ENCODE measurements at regions not wholly inside any gene's neighbourhood (a gene's known extent, or its start where the extent isn't known, plus 50 kb on each side); places are given as distances from the start of the nearest gene placed in this dataset.

- TF ChIP-seq CTCF (optimal IDR thresholded peaks at IDR 0.05 in 1 of 3, IDR thresholded peaks at IDR 0.05 in 1 of 3, conservative IDR thresholded peaks at IDR 0.05 in 1 of 3; ENCODE audit: extremely low read depth in 1 of 3, insufficient read depth in 2 of 3, low read length in 3 of 3) (no peak), EZH2 (IDR thresholded peaks at IDR 0.05; ENCODE audit: low read length) (no peak)
Measured at GRCh38 chr1:172938681-172939080, 112.1 kb downstream of the TNFSF18 start.
